IMR-90 (cell line): ENCODE measurements at regions not wholly inside any gene's neighbourhood (a gene's known extent, or its start where the extent isn't known, plus 50 kb on each side); places are given as distances from the start of the nearest gene placed in this dataset.

Experiments used
- ATAC-seq: fragments of 200-7000 bp; cut with Tn5 transposase; 2 replicates; pipeline ENCODE4 v1.9.1; 2020; ENCODE audit warnings: low read depth, mild to moderate bottlenecking, moderate library complexity
- BruUV-seq: library from RNA; stranded (reverse); fragments of 400-500 nt; replicated peaks from 2 replicates; lab custom pipeline; 2021; lab: Mats Ljungman, UMichigan
- CTCF ChIA-PET: fragments of 300-600 bp; formaldehyde crosslinking; extraction: SDS; loops from one replicate; lab custom pipeline; 2021; ENCODE audit warnings: antibody characterized with exemption; lab: Yijun Ruan, JAX
- POLR2A ChIA-PET: fragments of 300-600 bp; sonication (Branson Sonifier 250); formaldehyde crosslinking; loops from one replicate; lab custom pipeline; 2022; ENCODE audit warnings: antibody characterized with exemption; ENCODE audit not compliant: unreplicated experiment; lab: Charles Lee
- DNase-seq: peaks from one replicate; pipeline ENCODE4 v3.0.0; 2013
- H2AFZ ChIP-seq: replicated peaks from 2 replicates; pipeline ENCODE3; 2013; ENCODE audit warnings: low read length, mild to moderate bottlenecking; ENCODE audit not compliant: poor library complexity
- H2AK5ac ChIP-seq: 2 replicates; pipeline ENCODE4 v1.6.1; 2013; ENCODE audit warnings: low read depth, low read length, inconsistent platforms
- H2AK9ac ChIP-seq: replicated peaks from 2 replicates; pipeline ENCODE3; 2013; ENCODE audit warnings: mild to moderate bottlenecking, low read depth, low read length, moderate library complexity; ENCODE audit not compliant: poor library complexity
- H2BK120ac ChIP-seq: 2 replicates; pipeline ENCODE4 v1.6.1; 2013; ENCODE audit warnings: low read depth, low read length, inconsistent platforms
- H2BK15ac ChIP-seq: 3 replicates; pipeline ENCODE4 v1.6.1; 2013; ENCODE audit warnings: low read depth, low read length, inconsistent platforms
- H2BK20ac ChIP-seq: 2 replicates; pipeline ENCODE4 v1.6.1; 2013; ENCODE audit warnings: low read depth, mild to moderate bottlenecking, inconsistent platforms, low read length, moderate library complexity
- H2BK5ac ChIP-seq: 2 replicates; pipeline ENCODE4 v1.6.1; 2013; ENCODE audit warnings: mild to moderate bottlenecking, low read depth, low read length, inconsistent platforms; ENCODE audit not compliant: poor library complexity, severe bottlenecking
- H3K14ac ChIP-seq: replicated peaks from 2 replicates; pipeline ENCODE4 v1.6.1; 2013; ENCODE audit warnings: low read depth, low read length, inconsistent platforms
- H3K18ac ChIP-seq: 2 replicates; pipeline ENCODE4 v1.6.1; 2013; ENCODE audit warnings: low read depth, low read length, control low read depth
- H3K23ac ChIP-seq: 2 replicates; pipeline ENCODE4 v1.6.1; 2013; ENCODE audit warnings: low read depth, low read length, inconsistent platforms
- H3K27ac ChIP-seq: 2 replicates; pipeline ENCODE4 v1.5.1; 2013; ENCODE audit warnings: mild to moderate bottlenecking, control low read depth, low read length; ENCODE audit not compliant: insufficient read depth
- H3K27me3 ChIP-seq: 2 replicates; pipeline ENCODE4 v1.6.1; 2013; ENCODE audit warnings: low read length; ENCODE audit not compliant: control insufficient read depth, insufficient read depth
- H3K36me3 ChIP-seq: 2 replicates; pipeline ENCODE4 v1.6.1; 2013; ENCODE audit warnings: low read length, mixed read lengths; ENCODE audit not compliant: control insufficient read depth, insufficient read depth
- H3K4ac ChIP-seq: 2 replicates; pipeline ENCODE4 v1.6.1; 2013; ENCODE audit warnings: low read depth, low read length, inconsistent platforms
- H3K4me1 ChIP-seq: 2 replicates; pipeline ENCODE4 v1.6.1; 2013; ENCODE audit warnings: low read length, mixed read lengths; ENCODE audit not compliant: control insufficient read depth, insufficient read depth
- H3K4me2 ChIP-seq: 2 replicates; pipeline ENCODE4 v1.6.1; 2013; ENCODE audit warnings: low read depth, mild to moderate bottlenecking, control low read depth, low read length, moderate library complexity
- H3K4me3 ChIP-seq: 2 replicates; pipeline ENCODE4 v1.5.1; 2013; ENCODE audit warnings: low read depth, mild to moderate bottlenecking, control low read depth, low read length, moderate library complexity; ENCODE audit not compliant: insufficient read depth
- H3K56ac ChIP-seq: 2 replicates; pipeline ENCODE4 v1.6.1; 2013; ENCODE audit warnings: low read length, inconsistent platforms; ENCODE audit not compliant: insufficient read depth; ENCODE audit errors: extremely low read depth
- H3K79me1 ChIP-seq, 2 experiments: 2 replicates each; pipeline ENCODE4 v1.6.1; 2013; ENCODE audit warnings: low read length in 2 of 2, inconsistent platforms in 1 of 2, low read depth in 1 of 2
- H3K9ac ChIP-seq: 2 replicates; pipeline ENCODE4 v1.6.1; 2013; ENCODE audit warnings: low read depth, low read length, control low read depth
- H3K9me1 ChIP-seq: 2 replicates; pipeline ENCODE4 v1.6.1; 2013; ENCODE audit warnings: low read length, inconsistent platforms; ENCODE audit not compliant: insufficient read depth
- H3K9me3 ChIP-seq: 2 replicates; pipeline ENCODE4 v1.6.1; 2013; ENCODE audit warnings: low read length; ENCODE audit not compliant: control insufficient read depth, insufficient read depth
- H4K20me1 ChIP-seq: 2 replicates; pipeline ENCODE4 v1.6.1; 2013; ENCODE audit warnings: low read length, inconsistent platforms; ENCODE audit not compliant: insufficient read depth
- H4K5ac ChIP-seq: 2 replicates; pipeline ENCODE4 v1.6.1; 2013; ENCODE audit warnings: mild to moderate bottlenecking, low read depth, low read length, control low read depth
- H4K8ac ChIP-seq, 2 experiments: 2 replicates each; pipeline ENCODE4 v1.6.1; 2013; ENCODE audit warnings: low read depth in 2 of 2, low read length in 2 of 2, control low read depth in 1 of 2, inconsistent platforms in 1 of 2
- H4K91ac ChIP-seq: 2 replicates; pipeline ENCODE4 v1.6.1; 2013; ENCODE audit warnings: low read depth, low read length, inconsistent platforms; ENCODE audit not compliant: insufficient read depth
- BHLHE40 ChIP-seq: fragments of 150-350 bp; IDR thresholded peaks from 2 replicates; pipeline ENCODE4 v1.6.1; 2016; ENCODE audit warnings: mild to moderate bottlenecking, low read depth, low read length
- CEBPB ChIP-seq: IDR thresholded peaks from 2 replicates; pipeline ENCODE4 v1.6.1; 2012; ENCODE audit warnings: low read depth, low read length, improper control_type of control experiment
- CHD1 ChIP-seq: IDR thresholded peaks from 2 replicates; pipeline ENCODE4 v1.6.1; 2012; ENCODE audit warnings: low read depth, low read length, improper control_type of control experiment
- FOS ChIP-seq: fragments of 150-350 bp; IDR thresholded peaks from 2 replicates; pipeline ENCODE4 v1.6.1; 2016; ENCODE audit warnings: low read depth, low read length
- MAFK ChIP-seq: IDR thresholded peaks from 2 replicates; pipeline ENCODE4 v1.6.1; 2012; ENCODE audit warnings: low read depth, low read length, improper control_type of control experiment
- MAZ ChIP-seq: IDR thresholded peaks from 2 replicates; pipeline ENCODE4 v1.6.1; 2012; ENCODE audit warnings: low read depth, mild to moderate bottlenecking, low read length, improper control_type of control experiment, moderate library complexity, borderline replicate concordance
- MXI1 ChIP-seq: IDR thresholded peaks from 2 replicates; pipeline ENCODE4 v1.6.1; 2012; ENCODE audit warnings: low read depth, mild to moderate bottlenecking, low read length, moderate library complexity, borderline replicate concordance
- NFE2L2 ChIP-seq: fragments of 150-350 bp; IDR thresholded peaks from 2 replicates; pipeline ENCODE4 v1.6.1; 2016; ENCODE audit warnings: low read depth, mild to moderate bottlenecking, low read length
- POLR2A ChIP-seq: IDR thresholded peaks from 2 replicates; pipeline ENCODE4 v1.6.1; 2012; ENCODE audit warnings: mild to moderate bottlenecking, low read depth, low read length
- RAD21 ChIP-seq: IDR thresholded peaks from 2 replicates; pipeline ENCODE4 v1.6.1; 2012; ENCODE audit warnings: low read length, improper control_type of control experiment
- RCOR1 ChIP-seq: IDR thresholded peaks from 2 replicates; pipeline ENCODE4 v1.6.1; 2012; ENCODE audit warnings: mild to moderate bottlenecking, low read length, improper control_type of control experiment; ENCODE audit not compliant: insufficient replicate concordance
- RFX5 ChIP-seq: IDR thresholded peaks from 2 replicates; pipeline ENCODE4 v1.8.0; 2012; ENCODE audit warnings: low read depth, mild to moderate bottlenecking, low read length, moderate library complexity
- SMC3 ChIP-seq: fragments of 150-350 bp; IDR thresholded peaks from 2 replicates; pipeline ENCODE4 v1.6.1; 2016; ENCODE audit warnings: low read depth, mild to moderate bottlenecking, antibody characterized with exemption, low read length, moderate library complexity
- USF2 ChIP-seq: fragments of 150-350 bp; IDR thresholded peaks from 2 replicates; pipeline ENCODE4 v1.6.1; 2017; ENCODE audit warnings: mild to moderate bottlenecking, antibody characterized with exemption, low read length, low read depth
- WGBS, 2 experiments: methylation state at CpG; one replicate each; pipeline versions ENCODE4 v1.1.5 to v1.1.7; 2013; ENCODE audit warnings: missing lambda C conversion rate in 2 of 2; ENCODE audit not compliant: insufficient read length in 1 of 2; ENCODE audit errors: extremely low coverage in 2 of 2; 5-methylcytosine and 5-hydroxymethylcytosine counted together
- dilution Hi-C: fragments of 300-500 bp; cut with HindIII; formaldehyde crosslinking; loops from one replicate; pipeline ENCODE4 v1.14.3; 2018; ENCODE audit warnings: low sequenced_read_pairs; ENCODE audit not compliant: unreplicated experiment
- in situ Hi-C: fragments of 300-500 bp; cut with MboI; formaldehyde crosslinking; loops from 3 replicates; pipeline ENCODE4 v1.14.3; 2019; ENCODE audit warnings: low sequenced_read_pairs, inconsistent platforms, mixed read lengths
- intact Hi-C: fragments of 100-400 bp; cut with micrococcal nuclease; formaldehyde crosslinking; loops from 2 replicates; pipeline ENCODE4 v1.10.0; 2022
- TF ChIP-seq, protein P1 (sequence below): fragments of 150-350 bp; IDR thresholded peaks from 2 replicates; pipeline ENCODE4 v1.6.1; 2016; ENCODE audit warnings: low read depth, mild to moderate bottlenecking, low read length, moderate library complexity, borderline replicate concordance
- TF ChIP-seq, protein P2 (sequence below): conservative IDR thresholded peaks from 2 replicates; pipeline ENCODE4 v1.5.1; 2012; ENCODE audit warnings: mild to moderate bottlenecking, low read depth, low read length, improper control_type of control experiment

- BruUV-seq, result no TSS peak
- no peak overlapping the region for H3K9ac ChIP-seq
- H3K14ac ChIP-seq, result no peak overlapping the region
- no peak overlapping the region for H2BK20ac ChIP-seq
- no peaks in the 10 kb centered on the region for H3K9me3 ChIP-seq
- no peak overlapping the region for H3K4ac ChIP-seq
- no peaks in the 10 kb centered on the region for H3K79me1 ChIP-seq
- no peak overlapping the region for H2AK5ac ChIP-seq
- no peak overlapping the region for H2BK5ac ChIP-seq
- TF ChIP-seq MXI1 (no peak), CHD1 (no peak), FOS (no peak), RAD21 (no peak), NFE2L2 (no peak), BHLHE40 (no peak), RFX5 (no peak), MAZ (no peak), MAFK (no peak), RCOR1 (no peak), SMC3 (no peak), CEBPB (no peak), POLR2A (no peak), USF2 (no peak)
- TF ChIP-seq, protein P1, sequence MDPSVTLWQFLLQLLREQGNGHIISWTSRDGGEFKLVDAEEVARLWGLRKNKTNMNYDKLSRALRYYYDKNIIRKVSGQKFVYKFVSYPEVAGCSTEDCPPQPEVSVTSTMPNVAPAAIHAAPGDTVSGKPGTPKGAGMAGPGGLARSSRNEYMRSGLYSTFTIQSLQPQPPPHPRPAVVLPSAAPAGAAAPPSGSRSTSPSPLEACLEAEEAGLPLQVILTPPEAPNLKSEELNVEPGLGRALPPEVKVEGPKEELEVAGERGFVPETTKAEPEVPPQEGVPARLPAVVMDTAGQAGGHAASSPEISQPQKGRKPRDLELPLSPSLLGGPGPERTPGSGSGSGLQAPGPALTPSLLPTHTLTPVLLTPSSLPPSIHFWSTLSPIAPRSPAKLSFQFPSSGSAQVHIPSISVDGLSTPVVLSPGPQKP, result no peak
- TF ChIP-seq, protein P2, sequence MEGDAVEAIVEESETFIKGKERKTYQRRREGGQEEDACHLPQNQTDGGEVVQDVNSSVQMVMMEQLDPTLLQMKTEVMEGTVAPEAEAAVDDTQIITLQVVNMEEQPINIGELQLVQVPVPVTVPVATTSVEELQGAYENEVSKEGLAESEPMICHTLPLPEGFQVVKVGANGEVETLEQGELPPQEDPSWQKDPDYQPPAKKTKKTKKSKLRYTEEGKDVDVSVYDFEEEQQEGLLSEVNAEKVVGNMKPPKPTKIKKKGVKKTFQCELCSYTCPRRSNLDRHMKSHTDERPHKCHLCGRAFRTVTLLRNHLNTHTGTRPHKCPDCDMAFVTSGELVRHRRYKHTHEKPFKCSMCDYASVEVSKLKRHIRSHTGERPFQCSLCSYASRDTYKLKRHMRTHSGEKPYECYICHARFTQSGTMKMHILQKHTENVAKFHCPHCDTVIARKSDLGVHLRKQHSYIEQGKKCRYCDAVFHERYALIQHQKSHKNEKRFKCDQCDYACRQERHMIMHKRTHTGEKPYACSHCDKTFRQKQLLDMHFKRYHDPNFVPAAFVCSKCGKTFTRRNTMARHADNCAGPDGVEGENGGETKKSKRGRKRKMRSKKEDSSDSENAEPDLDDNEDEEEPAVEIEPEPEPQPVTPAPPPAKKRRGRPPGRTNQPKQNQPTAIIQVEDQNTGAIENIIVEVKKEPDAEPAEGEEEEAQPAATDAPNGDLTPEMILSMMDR, result no peak
- no peak overlapping the region for H4K5ac ChIP-seq
- no peaks in the 10 kb centered on the region for H3K27me3 ChIP-seq
- ChIA-PET POLR2A (no interaction called here), CTCF (no interaction called here)
- no peak overlapping the region for H2BK15ac ChIP-seq
- DNase-seq (no peak), ATAC-seq (no peak)
- H3K23ac ChIP-seq, result no peak overlapping the region
- no peak overlapping the region for H3K56ac ChIP-seq
- H3K18ac ChIP-seq, result no peak overlapping the region
- H2AFZ ChIP-seq, result no peak overlapping the region
- H3K9me1 ChIP-seq, result no peaks in the 10 kb centered on the region
- in situ Hi-C loops, result no loop called here
- no peaks in the 10 kb centered on the region for H3K4me1 ChIP-seq
- H4K8ac ChIP-seq, result no peak overlapping the region
- WGBS, 2 experiments, result no CpG with 5 or more reads among the region's 1 CpG
- H4K20me1 ChIP-seq, result no peaks in the 10 kb centered on the region
- no peak overlapping the region for H3K27ac ChIP-seq
- intact Hi-C loops, result no loop called here
- no peaks in the 10 kb centered on the region for H3K36me3 ChIP-seq
- dilution Hi-C loops, result no loop called here
- no peak overlapping the region for H2BK120ac ChIP-seq
- H2AK9ac ChIP-seq, result no peak overlapping the region
- H3K4me3 ChIP-seq, result no peak overlapping the region
- no peak overlapping the region for H4K91ac ChIP-seq
- H3K4me2 ChIP-seq, result no peak overlapping the region
Observed at GRCh38 chr21:14754259-14754604, 208.1 kb upstream of the SAMSN1 start.
